A549 (cell line): ENCODE measurements at regions not wholly inside any gene's neighbourhood (a gene's known extent, or its start where the extent isn't known, plus 50 kb on each side); places are given as distances from the start of the nearest gene placed in this dataset.
"Not testable (repeated sequence)": the region's sequence is repeated elsewhere in the genome, so short reads cannot be mapped to it uniquely, and the experiment has no call there.

Source experiments
- ATAC-seq, 2 experiments: fragments of 200-7000 bp in 1 of 2; fragments of >200 bp in 1 of 2; cut with Nextera tagmentation in 1 of 2; cut with Tn5 transposase in 1 of 2; 3 replicates each; pipeline versions ENCODE4 v1.8.0 to v1.9.1; 2018 to 2020; ENCODE audit warnings: mild to moderate bottlenecking in 1 of 2, moderate library complexity in 1 of 2
- CTCF ChIA-PET: fragments of 300-600 bp; sonication (Branson Sonifier 250); formaldehyde crosslinking; extraction: SDS; loops from one replicate; lab custom pipeline; 2021; ENCODE audit warnings: antibody characterized with exemption, inconsistent platforms; lab: Yijun Ruan, JAX
- POLR2A ChIA-PET: fragments of 350-600 bp; formaldehyde crosslinking; extraction: SDS; loops from one replicate; lab custom pipeline; 2021; ENCODE audit warnings: antibody characterized with exemption, inconsistent platforms; lab: Yijun Ruan, JAX
- DNase-seq, 2 experiments: peaks; one replicate each; pipeline versions ENCODE4 v3.0.0 to v3.0.0-alpha.2; 2011 to 2016; ENCODE audit warnings: low read depth in 1 of 2, low spot score in 1 of 2
- FAIRE-seq: peaks from 2 replicates; lab custom pipeline; 2011; peaks lifted over from hg19 to GRCh38; lab: Jason Lieb, UNC
- H3K27ac ChIP-seq, 2 experiments: fragments of >200 bp; sonication (Bioruptor Twin); formaldehyde crosslinking; 3 replicates each; pipeline ENCODE4 v1.5.1; 2016 to 2017
- H3K4me1 ChIP-seq: fragments of >200 bp; sonication (Bioruptor Twin); formaldehyde crosslinking; 3 replicates; pipeline ENCODE4 v1.6.1; 2016
- H3K4me2 ChIP-seq: fragments of >200 bp; sonication (Bioruptor Twin); formaldehyde crosslinking; 3 replicates; pipeline ENCODE4 v1.6.1; 2016
- H3K4me3 ChIP-seq: fragments of >200 bp; sonication (Bioruptor Twin); formaldehyde crosslinking; 3 replicates; pipeline ENCODE4 v1.5.1; 2016
- H3K9me3 ChIP-seq: fragments of >200 bp; sonication (Bioruptor Twin); formaldehyde crosslinking; 3 replicates; pipeline ENCODE4 v1.6.1; 2016
- ATOH8 ChIP-seq: fragments of 250-450 bp; sonication (Bioruptor Pico); IDR thresholded peaks from 2 replicates; pipeline ENCODE4 v1.5.0; 2020; ENCODE audit warnings: low read depth, mild to moderate bottlenecking, moderate library complexity
- BCL3 ChIP-seq: fragments of >200 bp; sonication (Bioruptor Twin); formaldehyde crosslinking; IDR thresholded peaks from 3 replicates; pipeline ENCODE4 v1.6.1; 2016
- CEBPB ChIP-seq, 2 experiments: fragments of >200 bp in 1 of 2; sonication (Bioruptor Twin) in 1 of 2; formaldehyde crosslinking in 1 of 2; IDR thresholded peaks; 2 replicates each; pipeline ENCODE4 v1.6.1; 2012 to 2016
- E2F6 ChIP-seq: IDR thresholded peaks from 2 replicates; pipeline ENCODE4 v1.6.1; 2012; ENCODE audit warnings: low read depth, borderline replicate concordance
- FOSL2 ChIP-seq, 2 experiments: fragments of 450-650 bp in 1 of 2; fragments of >200 bp in 1 of 2; sonication (Bioruptor Twin) in 1 of 2; formaldehyde crosslinking; IDR thresholded peaks; 2 replicates each; pipeline versions ENCODE4 v1.5.0 to v1.6.1; 2016 to 2020; ENCODE audit warnings: mild to moderate bottlenecking in 1 of 2, moderate library complexity in 1 of 2
- GATA3 ChIP-seq: IDR thresholded peaks from 2 replicates; pipeline ENCODE4 v1.6.1; 2012; ENCODE audit warnings: borderline replicate concordance
- HDAC2 ChIP-seq: fragments of 200-600 bp; sonication (generic); IDR thresholded peaks from 2 replicates; pipeline ENCODE4 v1.6.1; 2016
- HOXB5 ChIP-seq: fragments of 250-450 bp; sonication (Bioruptor Pico); IDR thresholded peaks from 2 replicates; pipeline ENCODE4 v1.5.0; 2020; ENCODE audit warnings: mild to moderate bottlenecking, moderate library complexity
- JUN ChIP-seq, 2 experiments: fragments of >200 bp; sonication (Bioruptor Twin); formaldehyde crosslinking; IDR thresholded peaks; 2 replicates in 1 of 2; 3 replicates in 1 of 2; pipeline ENCODE4 v1.6.1; 2016 to 2017
- KDM5A ChIP-seq: fragments of 200-600 bp; sonication (generic); IDR thresholded peaks from 2 replicates; pipeline ENCODE4 v1.6.1; 2016; ENCODE audit warnings: antibody characterized with exemption, mild to moderate bottlenecking
- MAZ ChIP-seq: fragments of 150-350 bp; IDR thresholded peaks from 2 replicates; pipeline ENCODE4 v1.6.1; 2014; ENCODE audit warnings: antibody characterized with exemption, low read depth, low read length, borderline replicate concordance
- MYC ChIP-seq: IDR thresholded peaks from 2 replicates; pipeline ENCODE4 v1.6.1; 2012; ENCODE audit warnings: mild to moderate bottlenecking, inconsistent platforms, low read length, improper control_type of control experiment, borderline replicate concordance
- NR3C1 ChIP-seq: fragments of >200 bp; sonication (Bioruptor Twin); formaldehyde crosslinking; IDR thresholded peaks from 3 replicates; pipeline ENCODE4 v1.6.1; 2017
- PBX3 ChIP-seq: IDR thresholded peaks from 2 replicates; pipeline ENCODE4 v1.6.1; 2012
- PHF8 ChIP-seq: fragments of 200-600 bp; sonication (generic); IDR thresholded peaks from 2 replicates; pipeline ENCODE4 v1.6.1; 2016; ENCODE audit warnings: low read depth, mild to moderate bottlenecking, antibody characterized with exemption, moderate library complexity, borderline replicate concordance
- POLR2A ChIP-seq: IDR thresholded peaks from 2 replicates; pipeline ENCODE4 v1.6.1; 2012; ENCODE audit warnings: mild to moderate bottlenecking, low read length
- POLR2AphosphoS2 ChIP-seq: conservative IDR thresholded peaks from 2 replicates; pipeline ENCODE4 v1.6.1; 2012; ENCODE audit warnings: low read length, improper control_type of control experiment, inconsistent platforms
- RAD21 ChIP-seq, 2 experiments: fragments of >200 bp in 1 of 2; sonication (Bioruptor Twin) in 1 of 2; formaldehyde crosslinking in 1 of 2; IDR thresholded peaks in 1 of 2; conservative IDR thresholded peaks in 1 of 2; 2 replicates in 1 of 2; 3 replicates in 1 of 2; pipeline ENCODE4 v1.6.1; 2012 to 2018; ENCODE audit warnings: inconsistent platforms in 1 of 2
- RARB ChIP-seq: fragments of 250-450 bp; sonication (Bioruptor Pico); IDR thresholded peaks from 2 replicates; pipeline ENCODE4 v1.8.0; 2021; ENCODE audit warnings: mild to moderate bottlenecking, moderate library complexity
- RFX5 ChIP-seq: fragments of 450-650 bp; IDR thresholded peaks from 2 replicates; pipeline ENCODE4 v1.7.1; 2014; ENCODE audit warnings: antibody characterized with exemption, mild to moderate bottlenecking, moderate library complexity
- SREBF2 ChIP-seq: fragments of 450-650 bp; IDR thresholded peaks from 2 replicates; pipeline ENCODE4 v1.6.1; 2014; ENCODE audit warnings: mild to moderate bottlenecking, moderate library complexity
- TP53 ChIP-seq: fragments of 250-450 bp; sonication (Bioruptor Pico); IDR thresholded peaks from 2 replicates; pipeline ENCODE4 v1.5.0; 2021; ENCODE audit warnings: mild to moderate bottlenecking, moderate library complexity
- ZNF302 ChIP-seq: fragments of 250-450 bp; sonication (Bioruptor Pico); IDR thresholded peaks from 2 replicates; pipeline ENCODE4 v1.9.0; 2021; ENCODE audit warnings: inconsistent platforms, mild to moderate bottlenecking, moderate library complexity
- ZSCAN20 ChIP-seq: fragments of 250-450 bp; sonication (Bioruptor Pico); IDR thresholded peaks from 2 replicates; pipeline ENCODE4 v1.8.0; 2022; ENCODE audit warnings: mild to moderate bottlenecking, moderate library complexity
- WGBS: methylation state at CpG from one replicate; pipeline ENCODE4 v1.1.6; 2017; ENCODE audit errors: missing lambda C conversion rate; 5-methylcytosine and 5-hydroxymethylcytosine counted together

DNA sequence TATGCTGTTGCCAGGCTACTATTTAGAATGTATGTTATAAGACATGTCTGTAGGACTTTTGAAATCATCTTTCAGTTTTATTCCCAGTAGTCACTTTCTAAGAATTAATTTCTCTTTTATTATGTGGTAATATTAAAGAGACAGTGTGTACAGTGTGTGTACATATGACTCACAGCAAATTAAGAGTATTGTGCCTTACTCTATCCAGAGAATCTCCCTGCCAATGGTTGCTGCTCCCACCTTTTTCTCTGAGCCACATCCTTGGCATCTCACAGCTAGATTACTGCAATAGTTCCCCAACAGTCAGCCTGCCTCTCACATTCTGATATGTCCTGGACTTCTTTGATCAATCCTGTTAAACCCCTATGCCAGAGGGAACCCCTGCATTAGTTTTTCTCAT lies 114.5 kb downstream of the ANXA5 start:
- DNase-seq (no peak), FAIRE-seq (no peak), ATAC-seq (no peak)
- POLR2A ChIA-PET = no interaction called here
- Histone ChIP-seq H3K4me3 (no peak overlapping the region), H3K9me3 (no peaks in the 10 kb centered on the region), H3K27ac (no peak overlapping the region), H3K4me1 (no peaks in the 10 kb centered on the region), H3K4me2 (no peak overlapping the region)
- CTCF ChIA-PET = no interaction called here
- no peak for TF ChIP-seq KDM5A
- TF ChIP-seq GATA3 = no peak
- no peak for TF ChIP-seq RARB (CRISPR knock-in tag)
- TF ChIP-seq POLR2AphosphoS2 = no peak
- no peak for TF ChIP-seq PHF8
- TF ChIP-seq SREBF2 = no peak
- TF ChIP-seq POLR2A = no peak
- no peak for TF ChIP-seq ATOH8 (CRISPR knock-in tag)
- TF ChIP-seq MYC = no peak
- TF ChIP-seq JUN (IDR thresholded peaks at IDR 0.05) = no peak
- TF ChIP-seq HOXB5 = no peak

GRCh38 chr4:121575392-121575791 lies 121.4 kb downstream of the ANXA5 start:
- WGBS = 35% methylated on average over 3 of the region's 3 CpGs

GRCh38 chr4:121574618-121575017 lies 122.2 kb downstream of the ANXA5 start:
- no peaks in the 10 kb centered on the region for H3K9me3 ChIP-seq
- no peak overlapping the region for H3K4me3 ChIP-seq
- H3K4me2 ChIP-seq = no peak overlapping the region
- TF ChIP-seq ZNF302 (CRISPR knock-in tag) = no peak
- no peak overlapping the region for H3K27ac ChIP-seq
- ATAC-seq (no peak), FAIRE-seq (no peak), DNase-seq (no peak)
- POLR2A ChIA-PET = no interaction called here
- H3K4me1 ChIP-seq = no peaks in the 10 kb centered on the region
- CTCF ChIA-PET = no interaction called here

More at GRCh38 chr4:121575392-121575791, 121.4 kb downstream of the ANXA5 start:
- H3K27ac ChIP-seq, H3K4me2 ChIP-seq, H3K4me1 ChIP-seq, POLR2A ChIA-PET, H3K4me3 ChIP-seq, DNase-seq, CTCF ChIA-PET, H3K9me3 ChIP-seq, FAIRE-seq, ATAC-seq: not testable (repeated sequence)

DNA sequence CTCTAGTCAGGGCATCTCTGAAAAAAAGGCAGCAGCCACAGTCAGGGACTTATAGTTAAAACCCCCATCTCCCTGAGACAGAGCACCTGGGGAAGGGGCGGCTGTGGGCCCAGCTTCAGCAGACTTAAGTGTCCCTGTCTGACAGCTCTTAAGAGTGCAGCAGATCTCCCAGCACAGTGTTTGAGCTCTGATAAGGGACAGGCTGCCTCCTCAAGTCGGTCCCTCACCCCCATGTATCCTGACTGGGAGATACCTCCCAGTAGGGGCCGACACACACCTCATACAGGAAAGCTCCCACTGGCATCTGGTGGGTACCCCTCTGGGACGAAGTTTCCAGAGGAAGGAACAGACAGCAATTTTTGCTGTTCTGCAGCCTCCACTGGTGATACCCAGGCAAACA lies 129.0 kb downstream of the ANXA5 start:
- POLR2A ChIA-PET = no interaction called here
- FAIRE-seq = no peak
- TF ChIP-seq RAD21 (conservative IDR thresholded peaks at IDR 0.05 in 1 of 2, IDR thresholded peaks at IDR 0.05 in 1 of 2) = no peak
- TF ChIP-seq ZSCAN20 = no peak
- no peak for TF ChIP-seq E2F6
- no peak for TF ChIP-seq PBX3
- TF ChIP-seq BCL3 = no peak
- no peak for TF ChIP-seq RARB (CRISPR knock-in tag)
- TF ChIP-seq MYC = no peak
- no peak for TF ChIP-seq MAZ
- no peak for TF ChIP-seq KDM5A
- TF ChIP-seq NR3C1 = no peak
- TF ChIP-seq FOSL2 (IDR thresholded peaks at IDR 0.05) = no peak
- TF ChIP-seq FOSL2 (CRISPR knock-in tag; IDR thresholded peaks at IDR 0.05) = no peak
- no peak for TF ChIP-seq GATA3
- no peak for TF ChIP-seq CEBPB (IDR thresholded peaks at IDR 0.05)
- no peak for TF ChIP-seq RFX5
- TF ChIP-seq TP53 (CRISPR knock-in tag) = no peak
- no peak for TF ChIP-seq HDAC2
- TF ChIP-seq, all 56 proteins: peak for 0
- Histone ChIP-seq H3K4me2 (no peak overlapping the region), H3K4me3 (no peak overlapping the region), H3K9me3 (no peaks in the 10 kb centered on the region), H3K4me1 (no peaks in the 10 kb centered on the region), H3K27ac (no peak overlapping the region)
- ATAC-seq (no peak), DNase-seq (no peak)
- 0% methylated on average over 2 of the region's 4 CpGs for WGBS
- CTCF ChIA-PET = interaction anchor here (1.2 kb wide), 1 partner anchor 27 kb away, joined by 3 read pairs; no protein-coding TSS in a partner anchor
